ENCODE measurements at regions not wholly inside any gene's neighbourhood (a gene's known extent, or its start where the extent isn't known, plus 50 kb on each side); places are given as distances from the start of the nearest gene placed in this dataset.

GRCh38 chr4:77538574-77539157, 67.0 kb upstream of the CXCL13 start:
- Histone ChIP-seq H4K20me1 (ENCODE audit: control insufficient read depth, extremely low read depth, insufficient read depth, low read length) (no peaks in the 10 kb centered on the region), H3K27me3 (ENCODE audit: control insufficient read depth, extremely low read depth, insufficient read depth, low read length) (peaks cover 41% of the 10 kb centered on the region), H2AFZ (ENCODE audit: control insufficient read depth, low read length) (no peak overlapping the region), H3K27ac (ENCODE audit: control insufficient read depth, insufficient read depth, low read length) (no peak overlapping the region), H3K79me2 (ENCODE audit: control insufficient read depth, insufficient read depth, low read length) (no peaks in the 10 kb centered on the region), H3K4me3 (ENCODE audit: control insufficient read depth in 2 of 3, extremely low read depth in 1 of 3, insufficient read depth in 2 of 3, low read depth in 1 of 3, low read length in 3 of 3) (no peak overlapping the region), H3K4me2 (ENCODE audit: control insufficient read depth, extremely low read depth, insufficient read depth, low read depth, low read length) (no peak overlapping the region), H3K4me1 (ENCODE audit: control insufficient read depth, extremely low read depth, insufficient read depth, low read length) (peaks cover 13% of the 10 kb centered on the region), H3K36me3 (ENCODE audit: control insufficient read depth in 2 of 2, extremely low read depth in 1 of 2, insufficient read depth in 2 of 2, low read length in 2 of 2) (no peaks in the 10 kb centered on the region), H3K9me3 (ENCODE audit: control insufficient read depth, low read depth, low read length) (no peaks in the 10 kb centered on the region), H3K9ac (ENCODE audit: control insufficient read depth, extremely low read depth, insufficient read depth, low read length) (no peak overlapping the region), H3K9me1 (ENCODE audit: control insufficient read depth, extremely low read depth, insufficient read depth, low read length) (no peaks in the 10 kb centered on the region)
- DNase-seq (ENCODE audit: low read depth, low spot score) (no peak), FAIRE-seq (peak; percentile 63)
- dilution Hi-C loops (cut with MboI; ENCODE audit: extremely low pct_ligation_motif_present, low sequenced_read_pairs) = no loop called here
- TF ChIP-seq EZH2 (IDR thresholded peaks at IDR 0.05; ENCODE audit: low read length) = no peak
- no peak for TF ChIP-seq CTCF (optimal IDR thresholded peaks at IDR 0.05 in 1 of 3, IDR thresholded peaks at IDR 0.05 in 1 of 3, conservative IDR thresholded peaks at IDR 0.05 in 1 of 3; ENCODE audit: extremely low read depth in 1 of 3, insufficient read depth in 2 of 3, low read length in 3 of 3)
